GM23248 (cell line): ENCODE measurements at regions not wholly inside any gene's neighbourhood (a gene's known extent, or its start where the extent isn't known, plus 50 kb on each side); places are given as distances from the start of the nearest gene placed in this dataset.

Experiments used
- DNase-seq: peaks from one replicate; pipeline ENCODE4 v3.0.0-alpha.2; 2015
- H2AFZ ChIP-seq: fragments of 200-600 bp; sonication (generic); 2 replicates; pipeline ENCODE4 v1.6.1; 2016; ENCODE audit warnings: antibody characterized with exemption
- H3F3A ChIP-seq: fragments of 200-600 bp; sonication (generic); 2 replicates; pipeline ENCODE4 v1.6.1; 2016; ENCODE audit warnings: mild to moderate bottlenecking, antibody characterized with exemption, mixed run types; ENCODE audit not compliant: insufficient read depth
- H3K27ac ChIP-seq: fragments of 200-600 bp; sonication (generic); 2 replicates; pipeline ENCODE4 v1.5.1; 2016; ENCODE audit warnings: mild to moderate bottlenecking
- H3K27me3 ChIP-seq: fragments of 200-600 bp; sonication (generic); replicated peaks from 2 replicates; pipeline ENCODE4 v1.6.1; 2016; ENCODE audit warnings: mild to moderate bottlenecking; ENCODE audit not compliant: insufficient read depth
- H3K36me3 ChIP-seq: fragments of 200-600 bp; sonication (generic); 2 replicates; pipeline ENCODE4 v1.6.1; 2016; ENCODE audit warnings: low read depth, mild to moderate bottlenecking
- H3K4me1 ChIP-seq: fragments of 200-600 bp; sonication (generic); 2 replicates; pipeline ENCODE4 v1.6.1; 2016; ENCODE audit warnings: mild to moderate bottlenecking; ENCODE audit not compliant: insufficient read depth
- H3K4me2 ChIP-seq: fragments of 200-600 bp; sonication (generic); one replicate; pipeline ENCODE4 v1.6.1; 2016; ENCODE audit warnings: mild to moderate bottlenecking; ENCODE audit not compliant: unreplicated experiment
- H3K4me3 ChIP-seq: fragments of 200-600 bp; sonication (generic); 2 replicates; pipeline ENCODE4 v1.5.1; 2016; ENCODE audit warnings: mild to moderate bottlenecking
- H3K79me2 ChIP-seq: fragments of 200-600 bp; sonication (generic); 2 replicates; pipeline ENCODE4 v1.6.1; 2016; ENCODE audit warnings: mild to moderate bottlenecking; ENCODE audit not compliant: insufficient read depth
- H3K9ac ChIP-seq: fragments of 200-600 bp; sonication (generic); 2 replicates; pipeline ENCODE4 v1.6.1; 2016; ENCODE audit warnings: mild to moderate bottlenecking
- H3K9me2 ChIP-seq: fragments of 200-600 bp; sonication (generic); 2 replicates; pipeline ENCODE4 v1.6.1; 2016; ENCODE audit warnings: mixed run types, mild to moderate bottlenecking, moderate library complexity; ENCODE audit not compliant: insufficient read depth
- H3K9me3 ChIP-seq: fragments of 200-600 bp; sonication (generic); one replicate; pipeline ENCODE4 v1.6.1; 2017; ENCODE audit warnings: low read depth
- H4K20me1 ChIP-seq: fragments of 200-600 bp; sonication (generic); 2 replicates; pipeline ENCODE4 v1.6.0; 2016; ENCODE audit not compliant: insufficient read depth
- EZH2 ChIP-seq: fragments of 200-600 bp; sonication (generic); IDR thresholded peaks from 2 replicates; pipeline ENCODE4 v1.6.1; 2018; ENCODE audit warnings: antibody characterized with exemption, mild to moderate bottlenecking; ENCODE audit not compliant: insufficient read depth, poor library complexity, severe bottlenecking
- EZH2phosphoT487 ChIP-seq: fragments of 200-600 bp; sonication (generic); IDR thresholded peaks from 2 replicates; pipeline ENCODE4 v1.6.1; 2018; ENCODE audit warnings: antibody characterized with exemption, moderate library complexity, mild to moderate bottlenecking, low read depth; ENCODE audit not compliant: insufficient read depth
- WGBS, 2 experiments: methylation state at CpG; one replicate each; pipeline ENCODE4 v1.1.6; 2015 to 2017; ENCODE audit warnings: low lambda C conversion rate in 2 of 2, low coverage in 1 of 2; ENCODE audit errors: missing lambda C conversion rate in 2 of 2; 5-methylcytosine and 5-hydroxymethylcytosine counted together
- in situ Hi-C: fragments of 300-500 bp; cut with MboI; formaldehyde crosslinking; loops from 2 replicates; pipeline ENCODE4 v1.15.0; 2020

DNA sequence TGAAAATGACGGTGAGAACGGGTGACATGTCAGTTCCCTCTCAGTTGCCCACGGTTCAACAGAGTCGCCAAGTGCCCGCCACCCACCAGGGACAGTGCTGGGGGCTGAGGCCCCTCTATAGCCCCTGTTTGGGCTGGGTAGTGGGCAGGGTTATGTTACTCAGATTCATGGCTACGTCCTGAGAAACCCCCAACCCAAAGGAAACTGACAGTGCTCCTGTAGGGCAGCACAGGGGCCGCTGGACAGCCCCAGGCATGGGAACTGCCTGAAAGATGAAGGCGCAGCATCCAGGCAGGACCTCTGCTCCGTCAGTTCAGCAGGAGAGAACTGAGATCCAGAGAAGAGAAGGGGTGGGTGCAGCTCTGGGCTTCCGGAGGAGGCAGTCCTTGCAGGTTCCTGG lies 118.9 kb upstream of the PMEPA1 start:
- no peaks in the 10 kb centered on the region for H3F3A ChIP-seq
- no peaks in the 10 kb centered on the region for H3K9me2 ChIP-seq
- no peak overlapping the region for H3K4me3 ChIP-seq
- WGBS, 2 experiments, result 83 to 86% methylated on average over 10 of the region's 10 CpGs
- H4K20me1 ChIP-seq, result no peaks in the 10 kb centered on the region
- H3K27ac ChIP-seq, result no peak overlapping the region
- peaks cover 3% of the 10 kb centered on the region; the same call in 1 of the 2 replicates for H3K27me3 ChIP-seq
- no peaks in the 10 kb centered on the region for H3K36me3 ChIP-seq
- H3K79me2 ChIP-seq, result no peaks in the 10 kb centered on the region
- H3K9me3 ChIP-seq, result no peaks in the 10 kb centered on the region
- no peak overlapping the region for H2AFZ ChIP-seq
- H3K4me1 ChIP-seq, result 0 out of 2 replicates have a peak, but pooled peaks cover 3% of the 10 kb centered on the region
- no peak overlapping the region for H3K9ac ChIP-seq
- TF ChIP-seq EZH2 (no peak), EZH2phosphoT487 (no peak)
- no peak overlapping the region for H3K4me2 ChIP-seq
- no peak for DNase-seq
- in situ Hi-C loops, result no loop called here

DNA sequence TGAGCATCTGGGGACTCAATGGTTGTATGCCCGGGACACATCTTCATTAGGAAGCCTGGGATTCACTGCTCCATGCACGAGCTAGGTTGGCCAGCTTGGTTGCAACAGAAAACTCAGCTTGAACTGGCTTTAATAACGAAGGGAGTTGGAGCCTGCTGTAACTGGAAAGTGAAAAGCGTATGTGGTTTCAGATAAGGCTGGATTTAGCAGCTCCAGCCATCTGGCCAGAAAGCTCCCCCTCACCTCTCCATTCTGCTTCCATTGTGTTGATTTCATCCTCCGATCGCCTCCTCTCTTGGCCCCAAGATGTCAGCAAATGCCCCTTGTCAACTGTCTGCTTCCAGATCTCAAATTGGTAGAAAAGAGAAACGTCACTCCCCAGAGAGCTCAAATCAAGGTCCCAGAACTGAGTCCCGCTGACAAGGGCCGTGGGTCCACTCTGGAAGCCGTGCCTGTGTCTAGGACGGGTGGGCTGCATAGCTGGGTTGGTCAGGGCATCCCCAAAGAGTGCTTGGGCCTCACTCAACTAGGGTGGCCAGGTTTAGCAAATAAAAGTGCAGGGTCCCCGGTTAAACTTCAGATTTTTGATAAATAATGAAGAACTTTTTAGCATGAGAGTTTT lies 117.0 kb upstream of the PMEPA1 start:
- no peaks in the 10 kb centered on the region for H3K9me3 ChIP-seq
- no peak overlapping the region for H3K27ac ChIP-seq
- no peaks in the 10 kb centered on the region for H3K79me2 ChIP-seq
- H3K4me1 ChIP-seq, result 0 out of 2 replicates have a peak, but pooled peaks cover 3% of the 10 kb centered on the region
- no peak for DNase-seq
- no peaks in the 10 kb centered on the region for H3K9me2 ChIP-seq
- no peak overlapping the region for H3K9ac ChIP-seq
- TF ChIP-seq EZH2phosphoT487 (no peak), EZH2 (no peak)
- no peaks in the 10 kb centered on the region for H4K20me1 ChIP-seq
- WGBS, 2 experiments, result 76 to 78% methylated on average over 12 of the region's 12 CpGs
- H3K4me2 ChIP-seq, result no peak overlapping the region
- H3K27me3 ChIP-seq, result peaks cover 3% of the 10 kb centered on the region; the same call in 1 of the 2 replicates
- H3K4me3 ChIP-seq, result no peak overlapping the region
- no peaks in the 10 kb centered on the region for H3F3A ChIP-seq
- H2AFZ ChIP-seq, result no peak overlapping the region
- no peaks in the 10 kb centered on the region for H3K36me3 ChIP-seq
- in situ Hi-C loops, result no loop called here

DNA sequence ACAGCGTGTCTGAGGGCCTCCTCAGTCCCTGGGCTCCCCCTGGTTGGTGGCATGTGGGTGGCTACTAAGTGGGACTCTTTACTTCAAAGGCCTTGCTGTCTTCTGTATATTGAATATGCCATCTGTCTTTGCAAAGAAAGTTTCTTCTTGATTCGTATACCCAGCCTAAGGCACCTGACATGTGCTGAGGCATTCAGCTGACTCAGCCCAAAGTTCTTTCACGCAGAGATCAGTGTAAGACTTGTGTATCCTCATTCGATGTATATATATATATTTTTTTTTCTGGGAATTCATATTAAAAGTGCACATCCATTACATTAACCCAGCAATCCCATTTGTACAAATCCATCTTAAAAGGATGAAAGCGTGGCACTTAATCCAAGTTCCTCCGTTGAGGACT lies 115.1 kb upstream of the PMEPA1 start:
- Histone ChIP-seq H3K27me3 (no peaks in the 10 kb centered on the region; the same call in 1 of the 2 replicates), H3K79me2 (no peaks in the 10 kb centered on the region), H3K27ac (no peak overlapping the region), H3K9me3 (no peaks in the 10 kb centered on the region), H2AFZ (no peak overlapping the region), H3F3A (no peaks in the 10 kb centered on the region), H3K9me2 (no peaks in the 10 kb centered on the region), H3K9ac (no peak overlapping the region), H3K4me3 (no peak overlapping the region), H3K4me2 (no peak overlapping the region), H3K36me3 (no peaks in the 10 kb centered on the region), H3K4me1 (0 out of 2 replicates have a peak, but pooled peaks cover 3% of the 10 kb centered on the region), H4K20me1 (no peaks in the 10 kb centered on the region)
- TF ChIP-seq EZH2phosphoT487, result no peak
- TF ChIP-seq EZH2, result no peak
- 74 to 83% methylated on average over 6 of the region's 6 CpGs for WGBS, 2 experiments
- no peak for DNase-seq
- in situ Hi-C loops, result no loop called here

DNA sequence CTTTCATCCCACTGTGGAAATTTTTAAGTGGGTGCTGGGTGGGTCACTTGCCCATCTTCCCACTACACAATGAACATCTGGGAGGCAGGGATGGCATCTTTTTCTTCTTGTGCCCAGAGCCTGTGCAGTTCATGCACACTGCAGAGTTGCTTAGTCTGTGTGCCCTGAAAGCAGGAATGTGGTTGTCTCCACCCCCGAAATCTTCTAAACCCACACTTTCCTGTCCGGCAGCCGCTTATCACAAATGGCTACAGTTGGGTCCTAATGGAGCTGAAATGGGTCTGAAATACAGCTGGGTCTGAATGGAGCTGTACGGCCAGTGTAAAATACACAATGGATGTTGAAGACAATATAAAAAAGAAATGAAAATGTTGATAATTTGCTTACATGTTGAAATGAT lies 112.1 kb upstream of the PMEPA1 start:
- Histone ChIP-seq H3K4me1 (0 out of 2 replicates have a peak, but pooled peaks cover 3% of the 10 kb centered on the region), H3K27ac (no peak overlapping the region), H3K9ac (no peak overlapping the region), H3K27me3 (peaks cover 20% of the 10 kb centered on the region), H3K9me3 (no peaks in the 10 kb centered on the region), H3F3A (no peaks in the 10 kb centered on the region), H2AFZ (no peak overlapping the region), H3K4me2 (no peak overlapping the region), H3K79me2 (no peaks in the 10 kb centered on the region), H3K36me3 (no peaks in the 10 kb centered on the region), H3K4me3 (no peak overlapping the region), H3K9me2 (no peaks in the 10 kb centered on the region), H4K20me1 (no peaks in the 10 kb centered on the region)
- no peak for DNase-seq
- WGBS, 2 experiments, result 81 to 84% methylated on average over 4 of the region's 4 CpGs
- no peak for TF ChIP-seq EZH2
- no peak for TF ChIP-seq EZH2phosphoT487
- in situ Hi-C loops, result no loop called here
